Fibroblast of lung (primary cell): ENCODE measurements at regions not wholly inside any gene's neighbourhood (a gene's known extent, or its start where the extent isn't known, plus 50 kb on each side); places are given as distances from the start of the nearest gene placed in this dataset.

Source experiments
- CTCF ChIP-seq, 2 donors: IDR thresholded peaks in 1 of 2; conservative IDR thresholded peaks in 1 of 2; 1 replicate in 1 of 2; 2 replicates in 1 of 2; pipeline ENCODE4 v1.5.1; 2011 to 2012; ENCODE audit warnings: low read length in 2 of 2, control low read depth in 1 of 2, inconsistent platforms in 1 of 2, low read depth in 1 of 2, mild to moderate bottlenecking in 1 of 2
- EZH2 ChIP-seq: IDR thresholded peaks from 2 replicates; pipeline ENCODE4 v1.5.1; 2012; ENCODE audit warnings: low read length, control low read depth, mild to moderate bottlenecking; ENCODE audit errors: missing control alignments

GRCh38 chr7:106808967-106809635, 56.0 kb upstream of the PIK3CG start:
- TF ChIP-seq CTCF (conservative IDR thresholded peaks at IDR 0.05 in 1 of 2, IDR thresholded peaks at IDR 0.05 in 1 of 2; ENCODE audit: low read depth in 1 of 2, low read length in 2 of 2): no peak
- TF ChIP-seq EZH2: no peak
